ENCODE measurements at regions not wholly inside any gene's neighbourhood (a gene's known extent, or its start where the extent isn't known, plus 50 kb on each side); places are given as distances from the start of the nearest gene placed in this dataset.

GRCh38 chr6:40313582-40313981 lies 273.6 kb downstream of the LRFN2 start:
- TF ChIP-seq CTCF (conservative IDR thresholded peaks at IDR 0.05): no peak
- no peak overlapping the region for H3K27ac ChIP-seq

GRCh38 chr6:40312213-40313015 lies 274.8 kb downstream of the LRFN2 start:
- no peak for TF ChIP-seq CTCF (conservative IDR thresholded peaks at IDR 0.05)
- TF ChIP-seq ZFX (IDR thresholded peaks at IDR 0.05): no peak
- H3K27ac ChIP-seq: no peak overlapping the region

- TF ChIP-seq CTCF (conservative IDR thresholded peaks at IDR 0.05): peak; percentile 92
- TF ChIP-seq ZFX (IDR thresholded peaks at IDR 0.05): no peak
- H3K27ac ChIP-seq: no peak overlapping the region
Measured at GRCh38 chr6:40308533-40309306, 278.4 kb downstream of the LRFN2 start.

- TF ChIP-seq CTCF (conservative IDR thresholded peaks at IDR 0.05): no peak
- no peak for TF ChIP-seq ZFX (IDR thresholded peaks at IDR 0.05)
- no peak overlapping the region for H3K27ac ChIP-seq
Measured at GRCh38 chr6:40307712-40308111, 279.5 kb downstream of the LRFN2 start.

- no peak for TF ChIP-seq ZFX (IDR thresholded peaks at IDR 0.05)
- no peak for TF ChIP-seq CTCF (conservative IDR thresholded peaks at IDR 0.05)
- no peak overlapping the region for H3K27ac ChIP-seq
Measured at GRCh38 chr6:40302856-40303454, 284.2 kb downstream of the LRFN2 start.

GRCh38 chr6:40299681-40300080 lies 287.5 kb downstream of the LRFN2 start:
- no peak for TF ChIP-seq ZFX (IDR thresholded peaks at IDR 0.05)
- TF ChIP-seq CTCF (conservative IDR thresholded peaks at IDR 0.05): no peak
- H3K27ac ChIP-seq: no peak overlapping the region

- no peak for TF ChIP-seq ZFX (IDR thresholded peaks at IDR 0.05)
- no peak for TF ChIP-seq CTCF (conservative IDR thresholded peaks at IDR 0.05)
- H3K27ac ChIP-seq: no peak overlapping the region
Measured at GRCh38 chr6:40298207-40298606, 289.0 kb downstream of the LRFN2 start.
